Fibroblast of the conjunctiva (primary cell): ENCODE measurements at regions not wholly inside any gene's neighbourhood (a gene's known extent, or its start where the extent isn't known, plus 50 kb on each side); places are given as distances from the start of the nearest gene placed in this dataset.
A peak's percentile ranks its signal among the peaks of the same experiment; 100 is the strongest.
"Not testable (repeated sequence)": the region's sequence is repeated elsewhere in the genome, so short reads cannot be mapped to it uniquely, and the experiment has no call there.

Experiments used
- DNase-seq: peaks from one replicate; pipeline ENCODE4 v3.0.0-alpha.2; 2010; ENCODE audit warnings: low read depth

DNA sequence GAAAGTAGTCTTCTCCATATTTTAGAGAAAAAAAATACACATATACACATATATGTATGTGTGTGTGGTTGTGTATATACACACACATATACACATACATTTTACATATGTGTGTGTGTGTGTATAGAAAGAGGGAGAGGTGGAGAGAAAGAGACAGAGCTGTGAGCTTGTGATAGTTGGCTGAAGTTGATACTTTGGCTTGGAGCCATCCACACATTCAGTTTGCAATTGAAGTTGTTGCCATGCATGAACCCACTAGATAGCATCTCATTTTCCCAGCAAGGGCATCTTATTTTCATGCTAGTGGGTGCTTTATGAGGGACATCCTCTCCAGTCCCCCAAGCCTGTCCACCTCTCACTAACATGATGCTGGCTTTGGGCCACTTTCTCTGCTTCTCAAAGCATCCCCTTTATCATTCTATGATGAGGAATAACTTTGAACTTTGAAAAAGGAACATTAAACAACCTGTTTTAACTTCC is 228.6 kb downstream of the ZNF621 start:
- DNase-seq, result no peak

DNA sequence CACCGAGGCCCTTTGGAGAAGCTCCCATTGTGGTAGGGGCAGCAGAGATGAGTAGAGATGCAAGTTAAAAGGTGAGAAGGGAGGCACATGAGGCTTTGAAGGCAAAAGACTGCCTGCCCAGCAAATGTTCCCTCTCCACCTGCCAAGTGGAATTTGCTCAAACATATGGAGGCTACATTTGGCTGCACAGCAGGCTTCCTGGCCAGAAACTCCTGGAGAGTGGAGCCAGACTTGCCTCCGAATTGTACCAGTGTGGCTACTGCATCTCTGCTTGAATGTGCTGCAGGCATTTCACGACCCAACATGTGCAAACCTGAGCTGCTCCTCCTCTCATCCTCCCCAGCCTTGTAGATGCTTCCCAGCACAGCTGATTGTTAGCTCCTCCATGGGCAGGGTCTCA is 229.2 kb downstream of the ZNF621 start:
- no peak for DNase-seq

DNA sequence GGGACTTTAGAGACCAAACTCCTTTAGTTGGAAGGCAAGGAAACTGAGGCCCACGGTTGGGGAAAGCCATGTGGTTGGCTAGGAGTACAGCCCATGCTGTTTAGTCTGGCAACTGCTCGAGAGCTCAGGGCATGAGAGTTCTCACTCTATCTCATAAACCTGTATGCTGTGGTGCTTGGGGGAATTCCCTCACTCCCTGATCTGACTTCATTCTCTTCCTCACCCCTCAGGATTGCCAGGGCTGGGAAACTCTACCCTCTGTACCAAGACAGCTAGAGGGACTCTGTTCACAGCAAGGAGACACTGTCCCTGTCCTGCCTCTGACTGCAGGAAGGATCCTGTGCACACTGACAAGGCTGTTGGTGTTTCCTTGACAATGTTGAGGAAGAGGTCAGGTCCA is 230.2 kb downstream of the ZNF621 start:
- DNase-seq, result no peak

DNA sequence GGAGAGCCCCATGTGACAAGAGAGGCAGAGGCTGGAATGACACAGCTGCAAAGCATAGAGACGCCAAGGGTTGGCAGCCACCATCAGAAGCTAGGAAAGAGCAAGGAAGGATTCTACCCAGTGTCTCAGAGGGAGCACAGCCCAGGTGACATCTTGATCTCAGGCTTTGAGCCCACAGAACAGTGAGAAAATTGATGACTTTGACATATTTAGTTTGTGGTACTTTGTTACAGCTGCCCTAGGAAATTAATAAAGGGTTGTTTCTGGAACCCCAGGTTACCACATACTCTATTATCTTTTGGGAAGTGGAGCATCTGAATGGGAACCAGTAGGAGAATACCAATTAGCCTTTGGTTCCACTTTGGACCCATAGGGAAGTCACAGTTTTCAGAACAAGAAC is 231.7 kb downstream of the ZNF621 start:
- DNase-seq, result no peak

DNA sequence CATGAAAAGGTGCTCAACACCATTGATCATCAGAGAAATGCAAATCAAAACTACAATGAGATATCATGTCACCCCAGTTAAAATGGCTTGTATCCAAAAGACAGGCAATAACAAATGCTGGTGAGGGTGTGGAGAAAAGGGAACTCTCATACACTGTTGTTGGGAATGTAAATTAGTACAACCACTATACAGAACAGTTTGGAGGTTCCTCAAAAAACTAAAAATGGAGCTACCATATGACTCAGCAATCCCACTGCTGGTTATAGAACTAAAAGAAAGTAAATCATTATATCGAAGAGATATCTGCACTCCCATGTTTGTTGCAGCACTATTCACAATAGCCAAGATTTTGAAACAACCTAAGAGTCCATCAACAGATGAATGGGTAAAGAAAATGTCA is 238.0 kb downstream of the ZNF621 start:
- not testable (repeated sequence) for DNase-seq

DNA sequence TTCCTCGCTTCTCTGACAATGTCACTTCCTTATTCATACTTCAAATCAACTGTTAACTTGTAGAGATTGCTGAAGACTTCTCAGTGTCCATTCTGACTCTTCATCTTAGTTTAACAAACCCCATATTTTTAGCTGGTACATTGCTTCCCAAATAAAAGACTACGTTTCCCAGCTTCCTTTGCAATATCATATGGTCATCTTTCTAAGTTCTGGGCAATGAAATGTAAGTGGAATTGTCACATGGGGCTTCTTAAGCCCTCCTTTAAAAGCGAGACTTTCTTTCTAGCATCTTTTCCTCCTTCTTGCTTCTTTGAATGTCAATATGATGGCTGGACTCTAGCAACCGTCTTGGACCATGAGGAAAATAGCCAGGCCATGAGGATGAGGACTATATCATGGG is 239.0 kb downstream of the ZNF621 start:
- DNase-seq, result no peak

DNA sequence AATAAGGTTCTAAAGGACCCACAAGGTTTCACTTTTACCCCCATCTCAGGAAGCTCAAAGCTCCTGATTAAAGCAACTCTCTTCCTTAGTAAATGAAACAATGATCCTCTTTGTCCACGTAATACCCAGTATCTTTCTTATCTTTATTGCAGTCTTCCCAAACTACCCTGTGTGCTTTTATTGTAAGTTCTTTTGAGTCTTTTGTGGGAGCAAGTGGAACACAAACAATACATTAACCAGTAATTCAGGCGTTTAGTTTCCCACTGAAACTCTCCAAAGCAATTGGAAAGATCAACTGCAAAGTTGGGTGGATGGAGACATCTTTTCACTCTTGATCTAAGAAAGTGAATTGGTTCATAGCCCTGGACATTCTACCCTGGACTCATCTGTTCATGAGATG is 240.0 kb downstream of the ZNF621 start:
- no peak for DNase-seq

DNA sequence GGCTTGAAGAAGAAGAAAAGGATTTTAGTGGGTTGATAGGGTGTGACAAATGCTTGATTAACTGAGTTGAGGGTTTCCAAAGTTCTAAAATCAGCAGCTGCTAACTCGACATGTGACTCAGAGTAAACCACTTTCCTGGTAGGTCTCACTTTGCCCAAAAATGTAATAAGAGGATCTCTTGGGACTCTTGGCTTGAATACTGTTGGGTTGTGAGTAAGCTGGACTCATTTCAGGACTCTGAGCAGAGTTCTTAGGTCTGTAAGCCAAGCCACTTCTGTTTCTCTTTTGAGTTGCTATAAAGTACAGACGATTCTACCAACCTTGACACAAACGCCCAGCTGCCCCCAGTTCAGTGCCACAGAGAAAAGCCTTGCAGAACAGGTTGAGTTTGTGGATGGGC is 241.1 kb downstream of the ZNF621 start:
- peak; percentile 56 for DNase-seq

DNA sequence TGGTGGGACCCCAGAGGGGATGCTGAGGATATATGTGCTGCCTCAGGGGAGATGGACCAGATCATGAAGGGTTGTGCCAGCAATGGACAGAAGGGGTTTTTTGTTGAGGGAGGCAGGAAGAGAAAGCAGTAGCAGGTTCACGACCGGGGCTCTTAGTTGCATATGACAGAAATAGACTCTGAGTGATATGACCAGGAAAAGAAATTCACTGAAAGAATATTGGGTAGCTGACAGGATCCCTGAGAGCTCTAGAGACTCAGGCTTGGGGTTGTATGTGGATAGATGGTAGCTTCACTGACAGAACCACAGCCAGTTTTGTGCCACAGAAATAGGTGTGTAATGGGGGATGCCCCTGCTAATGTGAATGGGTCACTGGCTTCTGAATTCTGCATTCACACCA is 241.6 kb downstream of the ZNF621 start:
- no peak for DNase-seq

DNA sequence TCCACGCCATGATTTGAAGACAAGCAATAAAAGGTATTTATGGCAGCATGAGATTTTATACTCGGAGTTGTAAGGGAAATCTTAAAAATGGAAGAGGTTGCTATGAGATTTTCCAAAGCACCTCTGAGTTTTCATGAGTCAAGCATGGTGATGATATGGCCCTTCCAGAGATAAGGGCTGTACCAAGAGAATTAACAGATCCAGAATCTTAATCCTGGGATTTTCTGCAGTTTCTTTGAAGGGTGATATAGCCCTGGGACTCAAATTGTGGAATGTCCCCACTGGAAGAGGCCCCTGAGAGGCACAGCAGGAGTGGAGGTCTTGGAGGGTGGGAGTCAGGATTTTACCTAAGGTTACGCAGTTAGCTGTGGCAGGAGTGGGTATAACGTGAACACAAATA is 243.3 kb downstream of the ZNF621 start:
- DNase-seq, result no peak

DNA sequence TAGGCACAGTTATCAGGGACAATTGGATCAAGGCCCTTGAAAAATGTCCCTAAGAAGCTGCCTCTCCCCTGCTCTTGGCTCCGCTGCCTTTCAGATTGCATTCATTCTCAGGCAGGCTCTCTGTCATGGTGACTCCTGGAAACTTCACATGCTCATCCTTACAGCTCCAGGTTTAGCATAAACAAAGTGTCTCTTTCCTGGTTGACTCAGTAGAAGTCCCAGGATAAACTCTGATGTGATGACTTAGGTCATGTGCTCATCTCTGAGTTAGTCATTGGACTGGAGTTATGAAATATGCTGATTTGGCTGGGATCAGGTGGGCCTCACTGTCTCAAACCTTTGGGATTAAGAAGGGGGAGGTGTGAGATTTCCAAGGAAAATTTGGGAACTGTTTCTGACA is 243.8 kb downstream of the ZNF621 start:
- DNase-seq, result no peak

DNA sequence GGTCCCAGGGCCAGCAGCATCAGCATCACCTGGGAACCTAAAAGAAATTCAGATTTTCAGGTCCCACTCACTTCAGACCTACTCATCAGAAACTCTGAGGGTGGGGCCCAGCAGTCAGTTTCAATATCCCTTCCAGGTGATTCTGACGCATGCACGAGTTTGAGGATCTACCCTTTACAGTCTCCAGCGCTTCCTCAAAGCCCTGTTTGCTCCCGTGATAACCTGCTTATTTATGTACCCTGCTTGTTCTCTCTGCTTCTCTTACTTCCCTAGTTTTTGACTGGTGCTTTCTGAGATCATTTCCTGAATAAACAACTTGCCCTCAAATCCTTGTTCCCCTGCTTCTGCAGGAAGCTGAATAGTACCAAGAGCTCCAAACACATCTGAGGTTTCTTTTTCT is 245.3 kb downstream of the ZNF621 start:
- DNase-seq, result no peak

DNA sequence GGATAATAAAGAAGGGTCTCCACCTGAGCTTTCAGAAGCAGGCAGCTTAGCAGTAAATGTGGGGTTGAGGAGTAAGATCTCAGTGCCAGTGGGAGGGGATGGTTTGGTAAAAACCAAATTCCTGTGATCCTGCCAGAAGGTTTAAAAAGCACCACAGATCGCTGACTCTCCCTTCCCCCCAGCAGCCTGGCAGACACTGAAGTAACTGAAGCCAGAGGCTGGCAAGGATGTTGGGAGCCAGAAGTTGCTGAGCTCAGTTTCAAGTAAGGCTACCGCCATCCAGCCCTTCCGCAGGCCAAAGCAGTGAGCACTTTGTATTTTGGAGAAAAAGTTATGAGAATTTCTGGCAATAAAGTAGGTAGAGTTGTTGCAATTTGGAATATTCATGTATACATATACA is 246.4 kb downstream of the ZNF621 start:
- DNase-seq, result no peak

DNA sequence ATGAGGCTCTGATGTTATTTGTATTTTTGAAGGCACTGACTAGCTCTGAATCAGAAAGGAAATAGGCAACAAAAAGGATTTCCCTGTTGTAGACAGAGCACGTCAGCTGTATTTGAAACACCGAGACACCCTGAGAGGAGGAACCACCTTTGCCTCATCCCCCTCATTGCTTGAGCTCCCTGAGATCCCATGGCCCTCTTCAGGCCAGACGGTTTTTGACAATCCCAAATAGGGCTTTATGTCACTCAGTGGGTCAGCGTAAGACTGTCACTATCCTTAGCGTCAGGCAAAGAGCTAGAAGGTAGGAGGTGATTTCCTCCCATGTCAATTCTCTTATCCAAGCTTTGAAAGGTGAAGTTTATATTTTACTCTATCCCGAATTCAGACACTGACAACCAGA is 254.3 kb downstream of the ZNF621 start:
- no peak for DNase-seq

DNA sequence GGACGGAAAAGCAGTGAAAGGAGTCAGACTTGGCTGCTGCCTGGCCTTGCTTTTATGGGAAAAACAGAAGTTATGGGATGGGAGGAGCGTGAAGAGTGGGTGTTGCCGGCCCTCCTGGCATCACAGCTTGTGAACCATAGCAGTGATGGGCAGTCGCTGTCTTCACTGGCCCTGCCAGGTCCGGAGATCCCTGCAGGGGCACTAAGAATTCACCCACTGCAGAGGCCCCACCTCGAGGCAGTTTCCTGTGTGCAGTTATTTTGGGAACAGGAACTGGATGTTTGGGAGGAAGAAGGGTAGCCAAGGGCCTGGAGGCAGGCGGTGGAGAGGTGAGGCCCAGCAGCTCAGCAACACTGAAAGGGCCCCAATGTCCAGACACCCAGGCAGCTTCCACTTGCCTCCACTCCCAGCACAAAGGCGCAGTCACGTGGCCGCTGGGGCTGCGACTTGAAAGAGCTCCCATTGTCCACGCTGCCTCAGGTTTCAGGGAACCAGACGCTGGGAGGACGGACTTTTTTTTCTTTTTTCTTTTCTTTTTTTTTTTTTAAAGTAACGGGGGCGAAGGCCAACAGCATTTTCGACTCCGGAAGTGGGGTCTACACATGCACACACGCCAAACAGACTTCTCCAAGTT is 255.6 kb downstream of the ZNF621 start:
- DNase-seq, result peak; percentile 34

DNA sequence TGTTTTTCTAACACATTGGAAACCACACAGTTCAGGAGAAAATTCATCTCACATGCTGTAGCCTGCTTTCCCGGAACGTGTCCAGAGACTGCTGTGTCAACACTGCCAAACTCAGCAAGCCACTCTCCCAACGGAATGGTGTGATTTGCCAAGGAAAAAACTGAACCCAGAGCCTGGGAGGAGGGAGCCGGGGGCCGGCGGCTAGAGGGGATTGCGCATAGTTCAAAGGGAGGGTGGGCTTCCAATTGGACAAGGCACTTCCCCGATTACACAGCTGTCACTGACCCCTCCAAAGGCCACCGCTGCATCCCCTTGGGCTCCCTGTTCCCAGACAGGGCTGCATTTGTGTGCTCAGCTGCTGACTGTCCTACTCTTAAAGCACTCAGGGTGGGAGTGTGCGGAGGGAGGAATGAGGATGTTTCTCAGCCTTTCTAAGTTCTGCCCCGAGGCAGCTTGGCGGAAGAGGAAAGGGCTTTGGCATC is 256.2 kb downstream of the ZNF621 start:
- DNase-seq, result no peak

DNA sequence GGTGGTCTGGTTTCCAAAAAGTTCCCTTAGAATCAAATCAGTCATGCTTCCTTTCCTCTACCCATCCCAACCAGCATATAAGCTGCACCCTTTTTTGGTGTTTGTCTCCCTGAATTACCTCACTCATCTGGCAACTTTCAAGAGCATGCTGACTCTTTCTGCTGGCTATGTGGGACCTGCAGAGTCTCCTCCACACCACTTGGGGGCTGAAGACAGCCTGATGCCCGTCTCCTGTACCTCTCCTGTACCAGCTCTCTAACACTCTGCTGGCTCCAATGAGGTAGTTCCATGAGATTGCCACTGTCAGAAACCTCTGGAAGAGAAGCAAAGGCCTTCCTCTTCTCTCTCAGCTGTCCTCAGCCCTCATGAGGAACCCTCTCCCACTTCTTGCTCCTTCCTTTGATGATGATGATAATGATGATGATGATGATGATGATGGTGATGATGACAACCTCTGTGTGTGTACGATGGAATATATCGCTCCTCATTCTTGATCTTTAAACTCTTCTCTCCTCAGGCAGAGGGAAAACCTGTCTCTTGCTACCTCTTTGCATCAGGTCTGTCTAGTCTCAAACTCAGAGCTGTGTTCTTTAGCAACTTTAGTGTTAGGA is 257.5 kb downstream of the ZNF621 start:
- DNase-seq, result no peak

DNA sequence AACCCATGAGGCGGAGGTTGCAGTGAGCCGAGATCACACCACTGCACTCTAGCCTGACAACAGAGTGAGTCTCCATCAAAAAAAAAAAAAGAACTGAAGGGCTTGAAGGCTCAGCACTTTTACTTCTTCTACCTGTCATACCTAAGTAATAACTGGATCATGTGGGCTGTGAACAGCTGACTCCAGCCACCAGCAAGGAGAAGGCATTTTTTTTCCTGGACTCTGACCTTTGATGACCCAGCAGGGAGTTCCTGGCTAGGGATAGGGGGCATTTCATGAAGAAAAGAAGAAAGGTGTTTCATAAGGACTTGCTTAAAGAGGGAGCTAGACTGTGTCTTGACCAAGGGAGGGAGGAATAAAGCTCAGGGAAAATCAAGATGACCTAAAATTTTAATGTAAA is 266.0 kb downstream of the ZNF621 start:
- no peak for DNase-seq

DNA sequence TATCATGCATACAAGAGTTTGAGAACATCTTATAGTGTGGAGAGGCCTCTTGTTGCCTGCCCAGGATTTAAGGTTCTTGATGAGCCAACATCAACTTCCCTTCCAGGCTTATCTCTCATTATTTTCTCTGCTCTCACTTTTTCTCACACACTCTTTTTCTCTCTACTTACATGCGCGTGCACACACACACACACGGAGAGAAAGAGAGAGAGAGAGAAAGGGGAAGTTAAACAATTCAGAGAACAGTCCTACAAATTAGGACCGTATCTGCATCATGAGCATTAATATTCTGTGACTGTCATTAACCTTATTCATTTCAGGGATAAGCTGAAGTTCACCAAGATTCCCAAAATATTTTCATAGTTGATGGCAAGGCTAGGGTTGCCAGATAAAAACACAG is 269.0 kb downstream of the ZNF621 start:
- no peak for DNase-seq

DNA sequence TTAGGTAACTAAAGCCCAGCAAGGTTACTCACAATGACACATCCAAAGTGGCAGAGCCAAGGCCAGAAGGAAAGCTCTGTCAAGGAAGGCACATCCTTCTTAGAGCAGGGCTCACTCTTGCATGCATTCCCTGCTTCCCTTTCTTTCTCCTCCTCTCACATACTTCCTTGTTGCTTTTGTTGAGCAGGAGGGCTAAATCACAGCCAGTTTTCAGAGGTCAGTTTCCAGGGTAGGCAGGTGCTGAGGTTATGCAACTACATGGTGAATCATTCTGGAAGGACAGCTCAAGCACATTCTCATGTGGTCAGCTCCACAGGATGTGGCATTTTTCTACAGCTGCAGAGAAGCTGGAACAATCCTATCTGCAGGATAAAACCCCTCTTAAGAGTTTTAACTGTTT is 275.6 kb downstream of the ZNF621 start:
- DNase-seq, result peak; percentile 43

DNA sequence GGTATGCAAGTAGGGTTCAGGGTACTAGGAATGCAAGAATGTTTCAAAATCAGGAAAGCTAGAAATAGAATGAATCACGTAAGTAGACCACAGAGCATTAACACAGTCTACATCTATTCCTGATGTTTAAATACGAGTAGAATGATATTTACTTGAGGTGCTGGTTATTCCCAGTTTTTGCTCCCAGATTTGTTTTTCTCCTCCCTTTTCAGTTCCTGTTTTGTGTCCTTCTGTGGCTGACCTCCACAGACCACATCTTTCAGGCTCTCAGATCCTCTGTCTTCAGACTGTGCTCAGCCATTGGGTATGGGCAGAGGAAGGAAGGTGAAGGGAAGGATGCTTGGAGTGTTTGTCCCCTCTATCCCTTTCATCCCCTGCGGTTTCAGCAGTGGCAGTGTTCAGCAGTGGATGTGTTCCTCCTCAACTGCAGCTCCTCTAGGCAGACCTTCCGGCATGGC is 276.6 kb downstream of the ZNF621 start:
- DNase-seq, result no peak

DNA sequence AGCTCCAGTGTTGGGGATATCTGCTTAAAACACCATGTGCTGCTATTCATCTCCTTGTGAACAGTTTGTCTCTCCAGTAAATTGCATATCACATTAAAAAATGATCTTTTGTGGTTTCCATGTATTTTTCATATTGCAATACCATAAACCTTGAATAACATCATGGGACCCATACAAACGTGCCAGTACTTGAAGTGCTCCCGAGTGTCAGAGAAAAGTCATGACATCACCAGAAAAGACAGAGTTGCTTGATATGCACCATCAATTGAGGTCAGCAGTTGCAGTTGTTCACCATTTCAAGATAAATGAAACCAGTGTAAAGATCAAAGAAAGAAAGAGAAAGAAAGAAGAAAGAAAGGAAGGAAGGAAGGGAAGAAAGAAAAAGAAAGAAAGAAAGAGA is 278.6 kb downstream of the ZNF621 start:
- DNase-seq, result no peak

DNA sequence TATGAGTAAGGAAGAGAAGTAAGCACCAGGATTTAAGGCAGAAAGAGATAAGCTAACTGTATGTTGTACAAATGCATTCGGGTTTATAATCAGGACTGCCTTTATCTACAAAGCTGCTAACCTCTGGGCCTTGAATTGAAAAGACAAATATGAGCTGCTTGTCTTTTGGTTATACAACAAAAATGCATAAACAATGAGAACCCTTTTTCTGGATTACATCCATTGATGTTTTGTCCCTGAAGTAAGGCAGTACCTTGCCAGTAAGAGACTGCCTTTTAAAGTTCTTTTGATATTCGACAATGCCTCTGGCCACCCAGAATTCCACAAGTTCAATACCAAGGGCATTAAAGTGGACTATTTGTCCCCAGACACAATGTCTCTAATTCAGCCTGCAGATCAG is 280.7 kb downstream of the ZNF621 start:
- no peak for DNase-seq

DNA sequence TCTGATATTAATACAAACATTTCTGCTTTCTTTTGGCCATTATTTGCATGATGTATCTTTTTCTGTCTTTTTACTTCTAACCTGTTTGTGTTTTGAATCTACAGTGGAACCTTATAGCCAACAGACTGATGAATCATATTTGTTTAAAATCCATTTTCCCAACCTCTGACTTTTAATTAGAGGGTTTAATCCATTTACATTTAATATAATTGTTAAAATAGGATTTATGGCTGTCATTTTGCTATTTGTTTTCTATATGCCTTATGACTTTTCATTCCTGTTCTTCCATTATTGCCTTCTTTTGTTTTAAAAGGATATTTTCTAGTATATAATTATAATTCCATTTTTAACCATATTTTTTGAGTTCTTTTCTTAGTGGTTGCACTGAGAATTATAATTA is 286.1 kb downstream of the ZNF621 start:
- DNase-seq, result no peak
